Mesothelial cell of epicardium (in vitro differentiated cells): ENCODE measurements at regions not wholly inside any gene's neighbourhood (a gene's known extent, or its start where the extent isn't known, plus 50 kb on each side); places are given as distances from the start of the nearest gene placed in this dataset.

ENCODE experiments used
- DNase-seq, 2 experiments: peaks; one replicate each; pipeline ENCODE4 v3.0.0; 2021; ENCODE audit warnings: low spot score in 2 of 2; ENCODE audit not compliant: unreplicated experiment in 2 of 2
- H3K27ac Mint-ChIP-seq: 2 replicates; pipeline ENCODE4 v1.8.0; 2021; ENCODE audit warnings: mixed read lengths
- H3K27me3 Mint-ChIP-seq: 2 replicates; pipeline ENCODE4 v1.8.0; 2021; ENCODE audit warnings: low read depth, mixed read lengths
- H3K36me3 Mint-ChIP-seq: 2 replicates; pipeline ENCODE4 v1.8.0; 2021; ENCODE audit warnings: mixed read lengths
- H3K4me1 Mint-ChIP-seq: 2 replicates; pipeline ENCODE4 v1.8.0; 2021; ENCODE audit warnings: mixed read lengths
- H3K4me3 Mint-ChIP-seq: 2 replicates; pipeline ENCODE4 v1.8.0; 2021; ENCODE audit warnings: mild to moderate bottlenecking, moderate library complexity, mixed read lengths
- H3K9me3 Mint-ChIP-seq: 2 replicates; pipeline ENCODE4 v1.8.0; 2021; ENCODE audit warnings: mixed read lengths
- TF ChIP-seq, protein P1 (sequence below): fragments of 200-600 bp; sonication (generic); IDR thresholded peaks from one replicate; pipeline ENCODE4 v1.5.0; 2021; ENCODE audit warnings: antibody characterized with exemption; ENCODE audit not compliant: unreplicated experiment

DNA sequence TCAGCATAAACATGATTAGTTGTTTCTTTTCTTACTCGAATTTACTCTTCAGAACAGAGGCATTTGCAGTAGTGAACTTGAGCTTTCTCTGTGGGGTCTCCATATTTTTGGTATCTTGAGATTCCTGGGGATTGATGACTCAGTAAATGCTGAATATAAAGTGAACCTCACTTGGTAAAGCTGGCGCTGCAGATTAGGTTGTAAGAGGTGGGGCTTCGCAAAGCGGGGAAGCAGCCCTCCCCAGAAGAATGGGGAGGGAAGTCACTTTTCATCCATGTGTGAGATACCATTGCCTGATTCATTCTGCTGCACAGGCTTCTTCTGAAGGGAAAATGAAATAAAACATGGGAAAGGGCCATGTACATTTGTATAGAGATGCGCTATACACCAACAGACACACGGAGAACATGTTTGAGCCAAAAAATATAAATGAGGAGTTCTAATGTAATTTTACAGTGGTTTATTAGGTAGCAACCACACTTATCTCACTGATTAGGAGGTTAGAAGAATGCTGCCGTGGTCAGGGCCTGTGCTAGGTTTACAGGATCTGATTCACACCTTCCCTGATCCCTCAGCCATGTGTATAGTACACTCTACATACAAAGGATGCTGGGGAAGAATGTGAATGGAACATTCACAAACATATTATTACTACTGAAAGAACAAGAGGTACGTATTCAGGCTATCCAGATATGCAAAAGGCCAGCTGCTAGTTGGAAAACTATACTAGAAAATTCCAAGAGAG, 63.5 kb downstream of the DNTTIP2 start:
- no peaks in the 10 kb centered on the region for H3K27me3 Mint-ChIP-seq
- H3K36me3 Mint-ChIP-seq, result no peaks in the 10 kb centered on the region
- TF ChIP-seq, protein P1, sequence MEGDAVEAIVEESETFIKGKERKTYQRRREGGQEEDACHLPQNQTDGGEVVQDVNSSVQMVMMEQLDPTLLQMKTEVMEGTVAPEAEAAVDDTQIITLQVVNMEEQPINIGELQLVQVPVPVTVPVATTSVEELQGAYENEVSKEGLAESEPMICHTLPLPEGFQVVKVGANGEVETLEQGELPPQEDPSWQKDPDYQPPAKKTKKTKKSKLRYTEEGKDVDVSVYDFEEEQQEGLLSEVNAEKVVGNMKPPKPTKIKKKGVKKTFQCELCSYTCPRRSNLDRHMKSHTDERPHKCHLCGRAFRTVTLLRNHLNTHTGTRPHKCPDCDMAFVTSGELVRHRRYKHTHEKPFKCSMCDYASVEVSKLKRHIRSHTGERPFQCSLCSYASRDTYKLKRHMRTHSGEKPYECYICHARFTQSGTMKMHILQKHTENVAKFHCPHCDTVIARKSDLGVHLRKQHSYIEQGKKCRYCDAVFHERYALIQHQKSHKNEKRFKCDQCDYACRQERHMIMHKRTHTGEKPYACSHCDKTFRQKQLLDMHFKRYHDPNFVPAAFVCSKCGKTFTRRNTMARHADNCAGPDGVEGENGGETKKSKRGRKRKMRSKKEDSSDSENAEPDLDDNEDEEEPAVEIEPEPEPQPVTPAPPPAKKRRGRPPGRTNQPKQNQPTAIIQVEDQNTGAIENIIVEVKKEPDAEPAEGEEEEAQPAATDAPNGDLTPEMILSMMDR, result no peak
- no peaks in the 10 kb centered on the region for H3K9me3 Mint-ChIP-seq
- no peak overlapping the region for H3K4me3 Mint-ChIP-seq
- peak overlapping the region; percentile 77 for H3K27ac Mint-ChIP-seq
- peaks cover 39% of the 10 kb centered on the region for H3K4me1 Mint-ChIP-seq
- no peak for DNase-seq

DNA sequence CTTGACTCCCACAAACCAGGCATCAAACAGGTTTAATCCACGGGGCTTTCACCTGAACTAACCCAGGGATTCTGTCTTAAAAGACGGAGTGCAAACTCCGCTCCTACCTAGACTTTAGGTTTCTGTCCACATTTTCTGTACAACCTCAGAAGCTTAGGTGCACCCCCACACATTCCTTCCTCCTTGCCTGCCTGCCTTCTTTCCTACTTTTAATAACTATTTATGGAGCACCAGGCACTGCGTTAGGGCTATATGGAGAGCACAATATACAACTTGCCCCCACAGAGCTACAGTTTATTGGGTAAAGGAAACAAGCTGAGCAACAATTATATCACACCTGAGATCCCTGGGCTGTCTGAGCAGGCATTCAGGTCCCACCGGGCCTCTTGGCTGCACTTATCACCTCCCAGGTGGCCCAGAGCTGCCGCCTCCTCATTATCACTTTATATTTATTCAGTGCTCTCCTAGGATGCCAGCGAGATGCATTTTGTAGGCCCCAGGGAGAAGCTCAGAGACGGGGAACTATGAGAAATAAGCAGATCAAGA, 64.1 kb downstream of the DNTTIP2 start:
- Mint-ChIP-seq H3K27ac (peak overlapping the region; percentile 77), H3K36me3 (no peaks in the 10 kb centered on the region), H3K27me3 (no peaks in the 10 kb centered on the region), H3K4me3 (no peak overlapping the region), H3K9me3 (no peaks in the 10 kb centered on the region), H3K4me1 (peaks cover 39% of the 10 kb centered on the region)
- no peak for DNase-seq
- TF ChIP-seq, protein P1, result no peak

DNA sequence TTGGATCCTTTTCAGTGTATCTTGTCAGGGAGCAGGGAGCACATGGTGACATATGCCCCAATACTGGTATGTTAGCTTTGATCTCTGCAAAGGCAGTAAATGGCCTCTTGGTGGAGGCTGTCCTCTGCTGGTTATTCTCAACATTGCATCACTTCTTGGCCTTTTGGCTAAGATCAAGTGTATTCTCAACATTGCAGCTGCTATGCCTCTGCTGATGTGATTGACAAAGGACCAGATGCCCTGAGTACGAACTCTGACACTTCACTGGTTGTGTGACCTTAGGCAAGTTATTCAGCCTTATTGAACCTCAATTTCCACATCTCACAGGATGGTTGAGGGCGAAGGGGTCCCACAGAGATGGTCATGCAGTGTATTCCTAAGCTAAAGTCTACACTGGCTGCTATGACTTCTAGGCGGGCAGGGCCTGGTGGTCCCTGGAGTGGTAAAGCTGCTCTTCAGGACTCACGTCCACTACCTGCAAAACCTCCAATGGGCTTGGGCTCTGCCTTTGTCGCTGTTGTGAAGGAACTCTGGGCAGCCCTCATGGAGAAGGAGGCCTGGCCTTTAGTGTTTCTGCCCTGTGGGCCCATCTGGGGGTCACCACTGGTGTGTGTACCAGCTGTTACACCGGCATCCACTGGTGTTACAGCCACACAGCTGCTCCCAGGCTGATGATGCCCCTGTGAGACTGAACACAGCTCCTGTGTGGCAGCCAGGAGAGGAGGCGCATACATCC, 64.8 kb downstream of the DNTTIP2 start:
- Mint-ChIP-seq H3K4me3 (no peak overlapping the region), H3K9me3 (no peaks in the 10 kb centered on the region), H3K36me3 (no peaks in the 10 kb centered on the region), H3K4me1 (peaks cover 39% of the 10 kb centered on the region), H3K27me3 (no peaks in the 10 kb centered on the region), H3K27ac (no peak overlapping the region)
- TF ChIP-seq, protein P1, result peak; percentile 73
- DNase-seq, result peak in 1 of 2 experiments; percentile 57

DNA sequence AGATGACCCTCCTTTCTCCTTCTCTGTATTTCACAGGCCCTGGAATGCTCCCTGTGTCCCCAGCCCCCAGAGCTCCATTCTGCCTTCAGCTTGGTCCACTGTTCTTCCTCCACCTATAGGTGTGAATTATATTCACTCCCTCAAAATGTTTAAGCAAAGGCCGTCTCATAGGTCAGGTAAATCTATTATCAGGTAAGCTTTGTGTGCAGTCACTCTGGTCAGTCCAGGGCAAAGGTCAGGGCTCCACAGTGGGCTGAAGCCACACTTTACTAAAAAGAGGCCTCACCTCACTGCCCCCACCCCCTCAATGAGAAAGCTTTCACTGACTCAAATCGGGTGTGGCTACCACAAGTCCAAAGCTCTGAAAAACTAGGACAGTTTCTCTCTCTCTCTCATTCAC, 65.9 kb downstream of the DNTTIP2 start:
- Mint-ChIP-seq H3K9me3 (peaks cover 11% of the 10 kb centered on the region), H3K27ac (no peak overlapping the region), H3K27me3 (no peaks in the 10 kb centered on the region), H3K4me1 (peaks cover 33% of the 10 kb centered on the region), H3K36me3 (peaks cover 6% of the 10 kb centered on the region), H3K4me3 (no peak overlapping the region)
- no peak for DNase-seq
- TF ChIP-seq, protein P1, result no peak

DNA sequence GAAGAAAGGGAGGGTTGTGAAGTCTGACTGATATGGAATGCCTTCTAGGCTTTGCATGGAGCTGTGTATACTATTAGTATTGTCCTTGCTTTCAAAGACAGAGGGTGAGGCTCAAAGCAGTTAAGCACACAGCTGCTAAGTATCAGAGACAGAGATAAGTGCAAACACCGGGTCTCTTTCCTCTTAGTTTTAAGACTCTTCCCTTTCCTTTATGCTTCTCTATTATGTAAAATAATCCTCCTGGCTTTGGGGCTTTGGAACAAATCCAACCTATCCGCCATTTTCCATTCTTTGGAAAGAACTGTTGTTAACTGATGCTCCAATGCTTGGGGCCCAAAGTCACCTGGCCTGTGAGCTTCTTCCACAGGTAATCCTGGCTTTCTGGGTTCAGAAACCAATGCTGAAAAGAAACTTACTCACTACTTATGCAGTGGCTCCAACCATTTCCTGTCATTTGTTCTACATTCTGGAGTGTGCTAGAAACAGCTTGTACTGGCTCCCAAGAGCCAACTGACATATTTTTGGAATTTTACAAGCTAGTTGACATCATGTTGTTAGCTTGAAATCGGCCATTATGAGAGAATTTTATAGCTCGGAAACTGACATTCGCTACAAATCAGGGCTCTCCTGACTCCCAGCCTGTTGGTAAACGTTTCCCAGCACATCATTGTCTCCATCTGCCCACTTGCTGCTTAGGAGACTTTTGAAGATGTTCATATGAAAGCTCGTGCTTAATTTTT, 67.5 kb downstream of the DNTTIP2 start:
- DNase-seq, result no peak
- H3K4me3 Mint-ChIP-seq, result no peak overlapping the region
- peaks cover 19% of the 10 kb centered on the region for H3K9me3 Mint-ChIP-seq
- peak overlapping the region; percentile 44 for H3K27ac Mint-ChIP-seq
- peaks cover 17% of the 10 kb centered on the region for H3K4me1 Mint-ChIP-seq
- peaks cover 13% of the 10 kb centered on the region for H3K36me3 Mint-ChIP-seq
- TF ChIP-seq, protein P1, result no peak
- no peaks in the 10 kb centered on the region for H3K27me3 Mint-ChIP-seq
